HG03025 (cell line): ENCODE measurements at regions not wholly inside any gene's neighbourhood (a gene's known extent, or its start where the extent isn't known, plus 50 kb on each side); places are given as distances from the start of the nearest gene placed in this dataset.

Experiments used
- ATAC-seq: cut with Tn5 transposase; IDR thresholded peaks from one replicate; pipeline ENCODE4 v1.9.1; 2021; ENCODE audit warnings: mild to moderate bottlenecking, moderate library complexity; ENCODE audit not compliant: unreplicated experiment, low FRiP score

GRCh38 chr2:64704161-64704560 lies 50.4 kb upstream of the SERTAD2 start:
- no peak for ATAC-seq

GRCh38 chr2:64704996-64705395 lies 51.3 kb upstream of the SERTAD2 start:
- ATAC-seq, result no peak

- ATAC-seq, result no peak
Observed at GRCh38 chr2:64707276-64707675, 53.6 kb upstream of the SERTAD2 start.

GRCh38 chr2:64708829-64709228 lies 55.1 kb upstream of the SERTAD2 start:
- no peak for ATAC-seq

- ATAC-seq, result no peak
Observed at GRCh38 chr2:64711252-64711800, 57.6 kb upstream of the SERTAD2 start.

GRCh38 chr2:64713686-64714085 lies 60.0 kb upstream of the SERTAD2 start:
- ATAC-seq, result no peak

- no peak for ATAC-seq
Observed at GRCh38 chr2:64716569-64716968, 62.9 kb upstream of the SERTAD2 start.

GRCh38 chr2:64718250-64718885 lies 64.7 kb upstream of the SERTAD2 start:
- no peak for ATAC-seq

- ATAC-seq, result no peak
Observed at GRCh38 chr2:64720535-64721319, 67.0 kb upstream of the SERTAD2 start.

GRCh38 chr2:64721320-64721623 lies 67.6 kb upstream of the SERTAD2 start:
- ATAC-seq, result no peak

GRCh38 chr2:64722291-64723044 lies 68.8 kb upstream of the SERTAD2 start:
- ATAC-seq, result no peak

GRCh38 chr2:64727013-64727767 lies 73.5 kb upstream of the SERTAD2 start:
- ATAC-seq, result peak; percentile 74

GRCh38 chr2:64727843-64728463 lies 74.2 kb upstream of the SERTAD2 start:
- ATAC-seq, result no peak

- no peak for ATAC-seq
Observed at GRCh38 chr2:64730551-64731262, 77.0 kb upstream of the SERTAD2 start.

GRCh38 chr2:64731263-64731643 lies 77.5 kb upstream of the SERTAD2 start:
- no peak for ATAC-seq

GRCh38 chr2:64731746-64732145 lies 78.0 kb upstream of the SERTAD2 start:
- ATAC-seq, result no peak

GRCh38 chr2:64732146-64732545 lies 78.4 kb upstream of the SERTAD2 start:
- ATAC-seq, result no peak

GRCh38 chr2:64735504-64735903 lies 81.8 kb upstream of the SERTAD2 start:
- no peak for ATAC-seq

GRCh38 chr2:64737547-64737946 lies 83.8 kb upstream of the SERTAD2 start:
- ATAC-seq, result no peak

GRCh38 chr2:64738026-64738425 lies 84.3 kb upstream of the SERTAD2 start:
- ATAC-seq, result no peak
